ENCODE measurements at regions not wholly inside any gene's neighbourhood (a gene's known extent, or its start where the extent isn't known, plus 50 kb on each side); places are given as distances from the start of the nearest gene placed in this dataset.

DNA sequence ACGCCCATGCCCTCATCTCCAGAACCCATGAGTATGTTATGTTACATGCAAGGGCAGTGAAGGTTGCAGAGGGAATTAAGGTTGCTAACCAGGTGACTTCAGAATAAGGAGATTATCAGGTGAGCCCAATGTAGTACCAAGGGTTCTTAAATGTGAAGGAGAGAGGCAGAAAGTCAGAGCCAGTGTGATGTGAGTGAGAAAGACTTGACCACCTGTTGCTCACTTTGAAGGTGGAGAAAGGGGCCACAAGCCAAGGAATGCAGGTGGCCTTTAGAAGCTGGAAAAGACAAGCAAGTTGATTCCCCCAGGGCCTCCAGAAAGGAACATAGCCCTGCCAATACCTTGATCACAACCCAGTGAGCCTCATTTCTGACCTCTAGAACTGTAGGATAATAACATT lies 84.7 kb upstream of the CLDN14 start:
- H3K4me3 ChIP-seq, result no peak overlapping the region
- no peaks in the 10 kb centered on the region for H3K27me3 ChIP-seq (ENCODE audit: insufficient read depth)
- peaks cover 13% of the 10 kb centered on the region for H3K9me2 ChIP-seq (ENCODE audit: insufficient read depth)
- DNase-seq (ENCODE audit: low spot score), result no peak
- no peaks in the 10 kb centered on the region; the same call in 2 of the 3 replicates for H3K36me3 Mint-ChIP-seq (ENCODE audit: low read depth)
- TF ChIP-seq CREB1 (CRISPR knock-in tag; IDR thresholded peaks at IDR 0.05; ENCODE audit: low read depth), result no peak
- TF ChIP-seq CTCF (conservative IDR thresholded peaks at IDR 0.05; ENCODE audit: low read depth in 2 of 2), result no peak
- TF ChIP-seq, protein P1, sequence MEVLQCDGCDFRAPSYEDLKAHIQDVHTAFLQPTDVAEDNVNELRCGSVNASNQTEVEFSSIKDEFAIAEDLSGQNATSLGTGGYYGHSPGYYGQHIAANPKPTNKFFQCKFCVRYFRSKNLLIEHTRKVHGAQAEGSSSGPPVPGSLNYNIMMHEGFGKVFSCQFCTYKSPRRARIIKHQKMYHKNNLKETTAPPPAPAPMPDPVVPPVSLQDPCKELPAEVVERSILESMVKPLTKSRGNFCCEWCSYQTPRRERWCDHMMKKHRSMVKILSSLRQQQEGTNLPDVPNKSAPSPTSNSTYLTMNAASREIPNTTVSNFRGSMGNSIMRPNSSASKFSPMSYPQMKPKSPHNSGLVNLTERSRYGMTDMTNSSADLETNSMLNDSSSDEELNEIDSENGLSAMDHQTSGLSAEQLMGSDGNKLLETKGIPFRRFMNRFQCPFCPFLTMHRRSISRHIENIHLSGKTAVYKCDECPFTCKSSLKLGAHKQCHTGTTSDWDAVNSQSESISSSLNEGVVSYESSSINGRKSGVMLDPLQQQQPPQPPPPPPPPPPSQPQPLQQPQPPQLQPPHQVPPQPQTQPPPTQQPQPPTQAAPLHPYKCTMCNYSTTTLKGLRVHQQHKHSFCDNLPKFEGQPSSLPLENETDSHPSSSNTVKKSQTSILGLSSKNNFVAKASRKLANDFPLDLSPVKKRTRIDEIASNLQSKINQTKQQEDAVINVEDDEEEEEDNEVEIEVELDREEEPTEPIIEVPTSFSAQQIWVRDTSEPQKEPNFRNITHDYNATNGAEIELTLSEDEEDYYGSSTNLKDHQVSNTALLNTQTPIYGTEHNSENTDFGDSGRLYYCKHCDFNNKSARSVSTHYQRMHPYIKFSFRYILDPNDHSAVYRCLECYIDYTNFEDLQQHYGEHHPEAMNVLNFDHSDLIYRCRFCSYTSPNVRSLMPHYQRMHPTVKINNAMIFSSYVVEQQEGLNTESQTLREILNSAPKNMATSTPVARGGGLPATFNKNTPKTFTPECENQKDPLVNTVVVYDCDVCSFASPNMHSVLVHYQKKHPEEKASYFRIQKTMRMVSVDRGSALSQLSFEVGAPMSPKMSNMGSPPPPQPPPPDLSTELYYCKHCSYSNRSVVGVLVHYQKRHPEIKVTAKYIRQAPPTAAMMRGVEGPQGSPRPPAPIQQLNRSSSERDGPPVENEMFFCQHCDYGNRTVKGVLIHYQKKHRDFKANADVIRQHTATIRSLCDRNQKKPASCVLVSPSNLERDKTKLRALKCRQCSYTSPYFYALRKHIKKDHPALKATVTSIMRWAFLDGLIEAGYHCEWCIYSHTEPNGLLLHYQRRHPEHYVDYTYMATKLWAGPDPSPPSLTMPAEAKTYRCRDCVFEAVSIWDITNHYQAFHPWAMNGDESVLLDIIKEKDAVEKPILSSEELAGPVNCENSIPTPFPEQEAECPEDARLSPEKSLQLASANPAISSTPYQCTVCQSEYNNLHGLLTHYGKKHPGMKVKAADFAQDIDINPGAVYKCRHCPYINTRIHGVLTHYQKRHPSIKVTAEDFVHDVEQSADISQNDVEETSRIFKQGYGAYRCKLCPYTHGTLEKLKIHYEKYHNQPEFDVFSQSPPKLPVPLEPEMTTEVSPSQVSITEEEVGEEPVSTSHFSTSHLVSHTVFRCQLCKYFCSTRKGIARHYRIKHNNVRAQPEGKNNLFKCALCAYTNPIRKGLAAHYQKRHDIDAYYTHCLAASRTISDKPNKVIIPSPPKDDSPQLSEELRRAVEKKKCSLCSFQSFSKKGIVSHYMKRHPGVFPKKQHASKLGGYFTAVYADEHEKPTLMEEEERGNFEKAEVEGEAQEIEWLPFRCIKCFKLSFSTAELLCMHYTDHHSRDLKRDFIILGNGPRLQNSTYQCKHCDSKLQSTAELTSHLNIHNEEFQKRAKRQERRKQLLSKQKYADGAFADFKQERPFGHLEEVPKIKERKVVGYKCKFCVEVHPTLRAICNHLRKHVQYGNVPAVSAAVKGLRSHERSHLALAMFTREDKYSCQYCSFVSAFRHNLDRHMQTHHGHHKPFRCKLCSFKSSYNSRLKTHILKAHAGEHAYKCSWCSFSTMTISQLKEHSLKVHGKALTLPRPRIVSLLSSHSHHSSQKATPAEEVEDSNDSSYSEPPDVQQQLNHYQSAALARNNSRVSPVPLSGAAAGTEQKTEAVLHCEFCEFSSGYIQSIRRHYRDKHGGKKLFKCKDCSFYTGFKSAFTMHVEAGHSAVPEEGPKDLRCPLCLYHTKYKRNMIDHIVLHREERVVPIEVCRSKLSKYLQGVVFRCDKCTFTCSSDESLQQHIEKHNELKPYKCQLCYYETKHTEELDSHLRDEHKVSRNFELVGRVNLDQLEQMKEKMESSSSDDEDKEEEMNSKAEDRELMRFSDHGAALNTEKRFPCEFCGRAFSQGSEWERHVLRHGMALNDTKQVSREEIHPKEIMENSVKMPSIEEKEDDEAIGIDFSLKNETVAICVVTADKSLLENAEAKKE (CRISPR knock-in tag; IDR thresholded peaks at IDR 0.05), result no peak
- TF ChIP-seq ETS1 (IDR thresholded peaks at IDR 0.05), result no peak
- TF ChIP-seq, protein P2, sequence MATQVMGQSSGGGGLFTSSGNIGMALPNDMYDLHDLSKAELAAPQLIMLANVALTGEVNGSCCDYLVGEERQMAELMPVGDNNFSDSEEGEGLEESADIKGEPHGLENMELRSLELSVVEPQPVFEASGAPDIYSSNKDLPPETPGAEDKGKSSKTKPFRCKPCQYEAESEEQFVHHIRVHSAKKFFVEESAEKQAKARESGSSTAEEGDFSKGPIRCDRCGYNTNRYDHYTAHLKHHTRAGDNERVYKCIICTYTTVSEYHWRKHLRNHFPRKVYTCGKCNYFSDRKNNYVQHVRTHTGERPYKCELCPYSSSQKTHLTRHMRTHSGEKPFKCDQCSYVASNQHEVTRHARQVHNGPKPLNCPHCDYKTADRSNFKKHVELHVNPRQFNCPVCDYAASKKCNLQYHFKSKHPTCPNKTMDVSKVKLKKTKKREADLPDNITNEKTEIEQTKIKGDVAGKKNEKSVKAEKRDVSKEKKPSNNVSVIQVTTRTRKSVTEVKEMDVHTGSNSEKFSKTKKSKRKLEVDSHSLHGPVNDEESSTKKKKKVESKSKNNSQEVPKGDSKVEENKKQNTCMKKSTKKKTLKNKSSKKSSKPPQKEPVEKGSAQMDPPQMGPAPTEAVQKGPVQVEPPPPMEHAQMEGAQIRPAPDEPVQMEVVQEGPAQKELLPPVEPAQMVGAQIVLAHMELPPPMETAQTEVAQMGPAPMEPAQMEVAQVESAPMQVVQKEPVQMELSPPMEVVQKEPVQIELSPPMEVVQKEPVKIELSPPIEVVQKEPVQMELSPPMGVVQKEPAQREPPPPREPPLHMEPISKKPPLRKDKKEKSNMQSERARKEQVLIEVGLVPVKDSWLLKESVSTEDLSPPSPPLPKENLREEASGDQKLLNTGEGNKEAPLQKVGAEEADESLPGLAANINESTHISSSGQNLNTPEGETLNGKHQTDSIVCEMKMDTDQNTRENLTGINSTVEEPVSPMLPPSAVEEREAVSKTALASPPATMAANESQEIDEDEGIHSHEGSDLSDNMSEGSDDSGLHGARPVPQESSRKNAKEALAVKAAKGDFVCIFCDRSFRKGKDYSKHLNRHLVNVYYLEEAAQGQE (IDR thresholded peaks at IDR 0.05; ENCODE audit: unreplicated experiment), result no peak
- TF ChIP-seq STAT1 (IDR thresholded peaks at IDR 0.05; ENCODE audit: unreplicated experiment), result no peak
- no peak for TF ChIP-seq ZNF331 (CRISPR knock-in tag; IDR thresholded peaks at IDR 0.05; ENCODE audit: low read depth)
- TF ChIP-seq POLR2AphosphoS5 (IDR thresholded peaks at IDR 0.05; ENCODE audit: low read depth), result no peak
- no peak for TF ChIP-seq NANOG (IDR thresholded peaks at IDR 0.05; ENCODE audit: borderline replicate concordance)
- TF ChIP-seq JUNB (IDR thresholded peaks at IDR 0.05; ENCODE audit: unreplicated experiment), result no peak
- no peak for TF ChIP-seq EZH2 (IDR thresholded peaks at IDR 0.05; ENCODE audit: low read depth, unreplicated experiment)
- TF ChIP-seq EZH2phosphoT487 (IDR thresholded peaks at IDR 0.05; ENCODE audit: unreplicated experiment), result no peak
- no peaks in the 10 kb centered on the region for H3K4me1 Mint-ChIP-seq
- no peak overlapping the region for H3K4me3 Mint-ChIP-seq
- H3K79me2 ChIP-seq (replicated peaks; ENCODE audit: insufficient read depth), result no peaks in the 10 kb centered on the region
- no peaks in the 10 kb centered on the region for H3K36me3 ChIP-seq (ENCODE audit: insufficient read depth)
- H3K27ac Mint-ChIP-seq, result no peak overlapping the region
- H3K4me2 ChIP-seq, result no peak overlapping the region
- H3K27ac ChIP-seq (ENCODE audit: low read depth), result no peak overlapping the region
- H2AFZ ChIP-seq, result no peak overlapping the region
- H4K20me1 ChIP-seq (replicated peaks; ENCODE audit: insufficient read depth), result no peaks in the 10 kb centered on the region
- H3F3A ChIP-seq (replicated peaks; ENCODE audit: low read depth), result no peaks in the 10 kb centered on the region
- no peak for ATAC-seq
- peaks cover 4% of the 10 kb centered on the region; the same call in 2 of the 3 replicates for H3K9me3 Mint-ChIP-seq
- H3K4me1 ChIP-seq (ENCODE audit: insufficient read depth), result no peaks in the 10 kb centered on the region
- H3K27me3 Mint-ChIP-seq (ENCODE audit: insufficient read depth, low read depth, poor library complexity), result peaks cover 8% of the 10 kb centered on the region
